GM23338 (cell line): ENCODE measurements at regions not wholly inside any gene's neighbourhood (a gene's known extent, or its start where the extent isn't known, plus 50 kb on each side); places are given as distances from the start of the nearest gene placed in this dataset.

Experiments
- ATAC-seq: fragments of 200-7000 bp; cut with Tn5 transposase; 3 replicates; pipeline ENCODE4 v1.9.1; 2020
- DNase-seq: peaks from one replicate; pipeline ENCODE4 v3.0.0-alpha.2; 2015; ENCODE audit warnings: low spot score
- H2AFZ ChIP-seq: fragments of 200-600 bp; sonication (generic); 2 replicates; pipeline ENCODE4 v1.8.0; 2016; ENCODE audit warnings: antibody characterized with exemption, mild to moderate bottlenecking, moderate library complexity
- H3F3A ChIP-seq: fragments of 200-600 bp; sonication (generic); replicated peaks from 2 replicates; pipeline ENCODE4 v1.8.0; 2017; ENCODE audit warnings: antibody characterized with exemption, mixed run types, low read depth
- H3K27ac ChIP-seq: fragments of 200-600 bp; sonication (generic); 2 replicates; pipeline ENCODE4 v1.6.1; 2016; ENCODE audit warnings: low read depth
- H3K27me3 ChIP-seq: fragments of 200-600 bp; sonication (generic); 2 replicates; pipeline ENCODE4 v1.8.0; 2016; ENCODE audit warnings: mild to moderate bottlenecking, mixed run types, moderate library complexity; ENCODE audit not compliant: insufficient read depth
- H3K36me3 ChIP-seq: fragments of 200-600 bp; sonication (generic); 2 replicates; pipeline ENCODE4 v1.8.0; 2016; ENCODE audit warnings: mild to moderate bottlenecking; ENCODE audit not compliant: insufficient read depth
- H3K4me1 ChIP-seq: fragments of 200-600 bp; sonication (generic); 2 replicates; pipeline ENCODE4 v1.8.0; 2016; ENCODE audit warnings: mild to moderate bottlenecking, moderate library complexity; ENCODE audit not compliant: insufficient read depth
- H3K4me2 ChIP-seq: fragments of 200-600 bp; sonication (generic); 2 replicates; pipeline ENCODE4 v1.7.1; 2017; ENCODE audit warnings: mixed run types
- H3K4me3 ChIP-seq: fragments of 200-600 bp; sonication (generic); 2 replicates; pipeline ENCODE4 v1.6.1; 2016; ENCODE audit warnings: mixed run types
- H3K79me2 ChIP-seq: fragments of 200-600 bp; sonication (generic); replicated peaks from 2 replicates; pipeline ENCODE4 v1.8.0; 2017; ENCODE audit warnings: mild to moderate bottlenecking; ENCODE audit not compliant: insufficient read depth
- H3K9me2 ChIP-seq: fragments of 200-600 bp; sonication (generic); 2 replicates; pipeline ENCODE4 v1.8.0; 2017; ENCODE audit not compliant: insufficient read depth
- H4K20me1 ChIP-seq: fragments of 200-600 bp; sonication (generic); replicated peaks from 2 replicates; pipeline ENCODE4 v1.8.0; 2017; ENCODE audit warnings: mild to moderate bottlenecking; ENCODE audit not compliant: insufficient read depth
- H3K27ac Mint-ChIP-seq: 2 replicates; pipeline ENCODE4 v1.8.0; 2020; ENCODE audit warnings: inconsistent platforms, mild to moderate bottlenecking, moderate library complexity, mixed read lengths
- H3K27me3 Mint-ChIP-seq: 3 replicates; pipeline ENCODE4 v1.8.0; 2022; ENCODE audit warnings: low read depth, mild to moderate bottlenecking, moderate library complexity, mixed read lengths, inconsistent platforms; ENCODE audit not compliant: insufficient read depth, poor library complexity
- H3K36me3 Mint-ChIP-seq: 3 replicates; pipeline ENCODE4 v1.8.0; 2021; ENCODE audit warnings: low read depth, mild to moderate bottlenecking, inconsistent platforms, moderate library complexity, mixed read lengths
- H3K4me1 Mint-ChIP-seq: 3 replicates; pipeline ENCODE4 v1.8.0; 2020; ENCODE audit warnings: mild to moderate bottlenecking, inconsistent platforms, mixed read lengths
- H3K4me3 Mint-ChIP-seq: 3 replicates; pipeline ENCODE4 v1.8.0; 2021; ENCODE audit warnings: moderate library complexity, mild to moderate bottlenecking, inconsistent platforms, mixed read lengths
- H3K9me3 Mint-ChIP-seq: 3 replicates; pipeline ENCODE4 v1.8.0; 2020; ENCODE audit warnings: moderate library complexity, mild to moderate bottlenecking, inconsistent platforms, mixed read lengths
- CTCF ChIP-seq, 2 experiments: fragments of 200-600 bp in 1 of 2; sonication (generic) in 1 of 2; conservative IDR thresholded peaks; 2 replicates each; pipeline versions ENCODE4 v1.5.1 to v1.6.1; 2016 to 2017; ENCODE audit warnings: antibody characterized with exemption in 2 of 2, low read depth in 2 of 2, mild to moderate bottlenecking in 2 of 2, moderate library complexity in 1 of 2
- JUNB ChIP-seq: IDR thresholded peaks from one replicate; pipeline ENCODE4 v1.6.1; 2016; ENCODE audit warnings: antibody characterized with exemption; ENCODE audit not compliant: unreplicated experiment
- POLR2AphosphoS5 ChIP-seq: IDR thresholded peaks from 2 replicates; pipeline ENCODE4 v1.6.1; 2016; ENCODE audit warnings: antibody characterized with exemption, low read depth
- STAT1 ChIP-seq: IDR thresholded peaks from one replicate; pipeline ENCODE4 v1.6.1; 2016; ENCODE audit warnings: antibody characterized with exemption; ENCODE audit not compliant: unreplicated experiment
- ZNF114 ChIP-seq: fragments of 250-450 bp; sonication (Bioruptor Pico); IDR thresholded peaks from 2 replicates; pipeline ENCODE4 v1.5.0; 2020; ENCODE audit warnings: mild to moderate bottlenecking, moderate library complexity
- TF ChIP-seq, protein P1 (sequence below): fragments of 250-450 bp; sonication (Bioruptor Pico); IDR thresholded peaks from 2 replicates; pipeline ENCODE4 v1.5.0; 2020; ENCODE audit warnings: mild to moderate bottlenecking, moderate library complexity

GRCh38 chr5:15026944-15027343 lies 155.4 kb upstream of the ANKH start (continued):
- TF ChIP-seq, protein P1, sequence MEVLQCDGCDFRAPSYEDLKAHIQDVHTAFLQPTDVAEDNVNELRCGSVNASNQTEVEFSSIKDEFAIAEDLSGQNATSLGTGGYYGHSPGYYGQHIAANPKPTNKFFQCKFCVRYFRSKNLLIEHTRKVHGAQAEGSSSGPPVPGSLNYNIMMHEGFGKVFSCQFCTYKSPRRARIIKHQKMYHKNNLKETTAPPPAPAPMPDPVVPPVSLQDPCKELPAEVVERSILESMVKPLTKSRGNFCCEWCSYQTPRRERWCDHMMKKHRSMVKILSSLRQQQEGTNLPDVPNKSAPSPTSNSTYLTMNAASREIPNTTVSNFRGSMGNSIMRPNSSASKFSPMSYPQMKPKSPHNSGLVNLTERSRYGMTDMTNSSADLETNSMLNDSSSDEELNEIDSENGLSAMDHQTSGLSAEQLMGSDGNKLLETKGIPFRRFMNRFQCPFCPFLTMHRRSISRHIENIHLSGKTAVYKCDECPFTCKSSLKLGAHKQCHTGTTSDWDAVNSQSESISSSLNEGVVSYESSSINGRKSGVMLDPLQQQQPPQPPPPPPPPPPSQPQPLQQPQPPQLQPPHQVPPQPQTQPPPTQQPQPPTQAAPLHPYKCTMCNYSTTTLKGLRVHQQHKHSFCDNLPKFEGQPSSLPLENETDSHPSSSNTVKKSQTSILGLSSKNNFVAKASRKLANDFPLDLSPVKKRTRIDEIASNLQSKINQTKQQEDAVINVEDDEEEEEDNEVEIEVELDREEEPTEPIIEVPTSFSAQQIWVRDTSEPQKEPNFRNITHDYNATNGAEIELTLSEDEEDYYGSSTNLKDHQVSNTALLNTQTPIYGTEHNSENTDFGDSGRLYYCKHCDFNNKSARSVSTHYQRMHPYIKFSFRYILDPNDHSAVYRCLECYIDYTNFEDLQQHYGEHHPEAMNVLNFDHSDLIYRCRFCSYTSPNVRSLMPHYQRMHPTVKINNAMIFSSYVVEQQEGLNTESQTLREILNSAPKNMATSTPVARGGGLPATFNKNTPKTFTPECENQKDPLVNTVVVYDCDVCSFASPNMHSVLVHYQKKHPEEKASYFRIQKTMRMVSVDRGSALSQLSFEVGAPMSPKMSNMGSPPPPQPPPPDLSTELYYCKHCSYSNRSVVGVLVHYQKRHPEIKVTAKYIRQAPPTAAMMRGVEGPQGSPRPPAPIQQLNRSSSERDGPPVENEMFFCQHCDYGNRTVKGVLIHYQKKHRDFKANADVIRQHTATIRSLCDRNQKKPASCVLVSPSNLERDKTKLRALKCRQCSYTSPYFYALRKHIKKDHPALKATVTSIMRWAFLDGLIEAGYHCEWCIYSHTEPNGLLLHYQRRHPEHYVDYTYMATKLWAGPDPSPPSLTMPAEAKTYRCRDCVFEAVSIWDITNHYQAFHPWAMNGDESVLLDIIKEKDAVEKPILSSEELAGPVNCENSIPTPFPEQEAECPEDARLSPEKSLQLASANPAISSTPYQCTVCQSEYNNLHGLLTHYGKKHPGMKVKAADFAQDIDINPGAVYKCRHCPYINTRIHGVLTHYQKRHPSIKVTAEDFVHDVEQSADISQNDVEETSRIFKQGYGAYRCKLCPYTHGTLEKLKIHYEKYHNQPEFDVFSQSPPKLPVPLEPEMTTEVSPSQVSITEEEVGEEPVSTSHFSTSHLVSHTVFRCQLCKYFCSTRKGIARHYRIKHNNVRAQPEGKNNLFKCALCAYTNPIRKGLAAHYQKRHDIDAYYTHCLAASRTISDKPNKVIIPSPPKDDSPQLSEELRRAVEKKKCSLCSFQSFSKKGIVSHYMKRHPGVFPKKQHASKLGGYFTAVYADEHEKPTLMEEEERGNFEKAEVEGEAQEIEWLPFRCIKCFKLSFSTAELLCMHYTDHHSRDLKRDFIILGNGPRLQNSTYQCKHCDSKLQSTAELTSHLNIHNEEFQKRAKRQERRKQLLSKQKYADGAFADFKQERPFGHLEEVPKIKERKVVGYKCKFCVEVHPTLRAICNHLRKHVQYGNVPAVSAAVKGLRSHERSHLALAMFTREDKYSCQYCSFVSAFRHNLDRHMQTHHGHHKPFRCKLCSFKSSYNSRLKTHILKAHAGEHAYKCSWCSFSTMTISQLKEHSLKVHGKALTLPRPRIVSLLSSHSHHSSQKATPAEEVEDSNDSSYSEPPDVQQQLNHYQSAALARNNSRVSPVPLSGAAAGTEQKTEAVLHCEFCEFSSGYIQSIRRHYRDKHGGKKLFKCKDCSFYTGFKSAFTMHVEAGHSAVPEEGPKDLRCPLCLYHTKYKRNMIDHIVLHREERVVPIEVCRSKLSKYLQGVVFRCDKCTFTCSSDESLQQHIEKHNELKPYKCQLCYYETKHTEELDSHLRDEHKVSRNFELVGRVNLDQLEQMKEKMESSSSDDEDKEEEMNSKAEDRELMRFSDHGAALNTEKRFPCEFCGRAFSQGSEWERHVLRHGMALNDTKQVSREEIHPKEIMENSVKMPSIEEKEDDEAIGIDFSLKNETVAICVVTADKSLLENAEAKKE: no peak

- Histone ChIP-seq H3K36me3 (no peaks in the 10 kb centered on the region), H4K20me1 (no peaks in the 10 kb centered on the region), H2AFZ (no peak overlapping the region), H3K4me3 (no peak overlapping the region), H3K27ac (no peak overlapping the region), H3K4me2 (peak overlapping the region; percentile 65; the same call in 1 of the 2 replicates), H3F3A (no peaks in the 10 kb centered on the region), H3K4me1 (peaks cover 17% of the 10 kb centered on the region; the same call in 1 of the 2 replicates), H3K27me3 (peaks cover 17% of the 10 kb centered on the region), H3K79me2 (no peaks in the 10 kb centered on the region), H3K9me2 (peaks cover 6% of the 10 kb centered on the region; the same call in 1 of the 2 replicates)
- DNase-seq (no peak), ATAC-seq (peak; percentile 40)
- Mint-ChIP-seq H3K4me3 (peak overlapping the region; percentile 12; the same call in 1 of the 3 replicates), H3K27ac (no peak overlapping the region), H3K27me3 (peaks cover 51% of the 10 kb centered on the region), H3K9me3 (peaks cover 8% of the 10 kb centered on the region; the same call in 2 of the 3 replicates), H3K36me3 (no peaks in the 10 kb centered on the region), H3K4me1 (peaks cover 25% of the 10 kb centered on the region)
- TF ChIP-seq JUNB (no peak), POLR2AphosphoS5 (no peak), CTCF (conservative IDR thresholded peaks at IDR 0.05; ENCODE audit: low read depth in 2 of 2) (no peak), ZNF114 (CRISPR knock-in tag) (no peak), STAT1 (no peak)
- TF ChIP-seq, protein P1: no peak
These were observed 154.7 kb upstream of the ANKH start for GRCh38 chr5:15026011-15026893.
